Effector CD4-positive, alpha-beta T cell (primary cell): ENCODE measurements at regions not wholly inside any gene's neighbourhood (a gene's known extent, or its start where the extent isn't known, plus 50 kb on each side); places are given as distances from the start of the nearest gene placed in this dataset.
"Not testable (repeated sequence)": the region's sequence is repeated elsewhere in the genome, so short reads cannot be mapped to it uniquely, and the experiment has no call there.

Experiments used
- DNase-seq: peaks from one replicate; pipeline ENCODE4 v3.0.0-alpha.2; 2020

DNA sequence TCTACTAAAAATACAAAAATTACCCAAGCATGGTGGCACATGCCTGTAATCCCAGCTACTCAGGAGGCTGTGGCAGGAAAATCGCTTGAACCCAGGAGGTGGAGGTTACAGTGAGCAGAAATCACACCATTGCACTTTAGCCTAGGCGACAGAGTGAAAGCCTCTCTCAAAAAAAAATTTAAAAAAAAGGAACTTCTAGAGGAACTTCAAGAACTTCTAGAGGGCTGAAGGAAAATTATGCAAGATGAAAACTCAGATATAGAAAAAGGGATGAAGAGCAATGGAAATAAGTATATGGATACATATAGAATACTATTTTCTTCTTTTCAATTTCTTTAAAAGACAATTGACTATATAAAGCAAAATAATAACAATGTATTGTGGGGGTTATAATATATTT is 51.2 kb upstream of the PRR5 start:
- no peak for DNase-seq

- DNase-seq: no peak
These were observed 53.0 kb upstream of the PRR5 start for GRCh38 chr22:44648821-44649565.

- no peak for DNase-seq
These were observed 53.8 kb upstream of the PRR5 start for GRCh38 chr22:44648085-44648820.

DNA sequence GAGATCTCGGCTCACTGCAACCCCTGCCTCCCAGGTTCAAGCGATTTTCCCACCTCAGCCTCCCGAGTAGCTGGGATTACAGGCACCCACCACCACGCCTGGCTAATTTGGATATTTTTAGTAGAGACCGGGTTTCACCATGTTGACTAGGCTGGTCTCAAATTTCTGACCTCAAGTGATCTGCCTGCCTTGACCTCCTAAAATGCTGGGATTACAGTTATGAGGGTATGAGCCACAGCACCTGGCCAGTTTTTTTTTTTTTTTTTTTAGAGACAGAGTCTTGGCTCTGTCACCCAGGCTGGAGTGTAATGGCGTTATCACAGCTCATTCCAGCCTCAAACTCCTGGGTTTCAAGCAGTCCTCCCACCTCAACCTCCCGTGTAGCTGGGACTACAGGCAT is 54.9 kb upstream of the PRR5 start:
- no peak for DNase-seq

- DNase-seq: no peak
These were observed 55.3 kb upstream of the PRR5 start for GRCh38 chr22:44646668-44647067.

GRCh38 chr22:44646141-44646540 is 55.9 kb upstream of the PRR5 start:
- no peak for DNase-seq

- DNase-seq: no peak
These were observed 56.5 kb upstream of the PRR5 start for GRCh38 chr22:44645531-44645930.

GRCh38 chr22:44645083-44645482 is 56.9 kb upstream of the PRR5 start:
- no peak for DNase-seq

GRCh38 chr22:44643526-44644101 is 58.4 kb upstream of the PRR5 start:
- DNase-seq: not testable (repeated sequence)

- DNase-seq: no peak
These were observed 59.8 kb upstream of the PRR5 start for GRCh38 chr22:44642096-44642644.

GRCh38 chr22:44640618-44641155 is 61.3 kb upstream of the PRR5 start:
- no peak for DNase-seq

DNA sequence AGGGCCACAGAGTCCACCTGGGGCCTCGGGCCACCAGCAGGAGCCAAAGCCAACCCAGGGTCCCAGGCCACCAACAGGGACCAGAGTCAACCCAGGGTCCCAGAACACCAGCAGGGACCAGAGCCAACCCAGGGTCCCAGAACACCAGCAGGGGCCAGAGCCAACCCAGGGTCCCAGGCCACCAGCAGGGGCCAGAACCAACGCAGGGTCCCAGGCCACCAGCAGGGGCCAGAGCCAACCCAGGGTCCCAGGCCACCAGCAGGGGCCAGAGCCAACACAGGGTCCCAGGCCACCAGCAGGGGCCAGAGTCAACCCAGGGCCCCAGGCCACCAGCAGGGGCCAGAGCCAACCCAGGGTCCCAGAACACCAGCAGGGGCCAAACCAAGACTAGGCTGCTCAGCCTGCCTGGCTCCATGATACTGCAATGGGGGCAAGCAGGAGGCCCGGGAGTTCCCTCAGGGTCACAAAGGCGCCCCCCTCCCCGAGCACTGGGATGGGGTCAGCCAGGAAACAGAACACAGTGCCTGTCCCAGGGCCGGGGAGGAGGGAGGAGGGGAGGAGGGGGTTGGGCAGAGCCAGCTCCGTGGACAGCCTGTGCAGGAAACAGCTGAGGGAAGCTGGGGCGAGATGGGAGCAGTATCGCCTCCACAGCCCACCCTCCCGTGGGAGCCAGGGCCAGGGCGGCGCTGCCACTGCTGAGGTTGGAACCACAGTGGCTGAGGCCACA is 62.0 kb upstream of the PRR5 start:
- DNase-seq: no peak

- no peak for DNase-seq
These were observed 62.8 kb upstream of the PRR5 start for GRCh38 chr22:44638971-44639760.

- DNase-seq: not testable (repeated sequence)
These were observed 65.3 kb upstream of the PRR5 start for GRCh38 chr22:44636502-44637206.

GRCh38 chr22:44635567-44635966 is 66.4 kb upstream of the PRR5 start:
- DNase-seq: not testable (repeated sequence)

GRCh38 chr22:44634426-44635321 is 67.3 kb upstream of the PRR5 start:
- no peak for DNase-seq

DNA sequence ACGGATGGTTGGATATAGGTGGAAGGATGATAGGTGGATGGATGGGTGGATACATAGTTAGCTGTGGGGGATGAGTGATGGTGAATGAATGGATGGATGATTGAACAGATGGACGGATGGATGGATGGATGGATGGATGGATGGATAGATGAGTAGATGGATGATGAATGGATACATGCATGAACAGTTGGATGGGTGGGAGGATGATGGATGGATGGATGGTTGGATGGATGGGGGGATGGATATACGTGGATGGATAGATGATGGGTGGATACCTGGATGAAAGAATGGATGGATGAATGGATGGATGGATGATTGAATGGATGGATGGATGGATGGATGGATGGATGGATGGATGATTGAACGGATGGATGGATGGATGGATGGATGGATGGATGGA is 68.4 kb upstream of the PRR5 start:
- no peak for DNase-seq

DNA sequence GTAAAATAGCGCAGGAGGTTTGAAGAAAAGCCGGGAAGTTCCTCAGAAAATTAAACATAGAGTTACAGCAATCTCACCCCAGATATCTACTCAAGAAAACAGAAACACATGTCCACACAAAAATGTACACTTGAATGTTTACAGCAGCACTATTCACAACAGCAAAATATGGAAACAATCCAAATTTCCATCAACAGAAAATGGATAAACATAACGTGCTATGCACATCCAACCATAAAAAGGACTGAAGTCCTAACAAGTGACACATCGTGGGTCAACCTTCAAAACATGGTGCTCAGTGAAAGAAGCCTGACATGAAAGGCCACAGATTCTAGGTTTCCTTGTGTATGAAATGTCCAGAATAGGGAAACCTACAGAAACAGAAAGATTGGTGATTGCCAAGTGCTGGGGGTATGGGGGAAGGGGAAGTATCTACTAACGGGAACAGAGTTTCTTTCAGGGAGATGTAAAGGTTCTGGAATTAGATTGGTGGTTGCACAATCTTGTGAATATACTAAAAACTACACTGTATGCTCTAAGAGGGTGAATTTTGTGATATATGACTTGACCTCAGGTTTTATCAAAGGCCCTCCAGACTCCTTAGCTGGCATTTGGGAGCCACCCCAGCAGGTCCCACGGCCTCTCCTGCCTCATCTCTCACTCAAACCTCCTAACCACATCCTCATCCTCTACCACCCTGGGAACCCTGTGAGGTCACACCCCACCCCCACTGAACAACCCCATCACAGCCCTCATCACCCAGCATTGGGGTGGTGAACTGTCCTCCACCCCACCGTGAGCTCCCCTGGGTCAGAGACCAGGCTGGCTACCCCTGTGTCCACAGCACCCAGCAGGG is 69.2 kb upstream of the PRR5 start:
- DNase-seq: no peak

- no peak for DNase-seq
These were observed 71.2 kb upstream of the PRR5 start for GRCh38 chr22:44630826-44631225.
